ENCODE measurements at regions not wholly inside any gene's neighbourhood (a gene's known extent, or its start where the extent isn't known, plus 50 kb on each side); places are given as distances from the start of the nearest gene placed in this dataset.

DNA sequence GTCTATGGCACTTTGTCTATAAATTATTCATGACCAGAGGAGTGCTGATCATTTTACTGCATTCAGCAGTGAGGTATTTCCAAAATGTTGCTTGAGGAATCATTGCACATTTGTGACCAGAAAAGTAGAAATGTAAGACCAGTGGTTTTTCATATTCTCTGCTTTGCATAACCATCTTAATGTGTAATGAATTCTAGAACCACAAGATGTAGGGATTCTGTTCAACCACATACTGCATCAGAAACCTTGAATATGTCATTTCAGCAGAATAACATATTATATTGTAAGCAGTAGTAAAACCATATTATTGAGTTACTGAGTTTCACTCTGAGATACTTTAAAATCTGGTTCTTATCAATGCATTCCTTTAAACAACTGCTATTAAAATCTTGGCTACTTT lies 1243.4 kb downstream of the MAT2B start:
- H3K4me1 ChIP-seq (ENCODE audit: insufficient read depth, poor library complexity, severe bottlenecking), result no peaks in the 10 kb centered on the region

DNA sequence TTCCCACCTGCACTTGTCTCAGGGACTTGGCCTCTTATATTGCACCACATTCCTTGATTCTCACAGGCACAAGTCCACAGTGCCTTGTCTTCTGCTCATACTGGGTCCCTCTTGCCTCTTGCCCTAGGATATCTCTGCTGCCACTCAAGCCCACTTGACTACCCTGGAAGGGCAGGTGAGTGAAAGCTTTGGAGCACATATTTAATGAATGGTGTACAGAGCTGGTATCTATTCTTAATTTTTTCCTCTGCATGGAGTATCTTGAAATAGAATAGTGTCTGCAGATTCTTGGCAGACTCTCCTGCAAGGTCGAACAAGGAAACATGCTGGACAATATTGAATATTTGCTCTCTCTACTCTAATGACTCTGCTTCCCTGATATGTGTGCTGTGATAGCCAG lies 1248.0 kb downstream of the MAT2B start:
- TF ChIP-seq, protein P1, sequence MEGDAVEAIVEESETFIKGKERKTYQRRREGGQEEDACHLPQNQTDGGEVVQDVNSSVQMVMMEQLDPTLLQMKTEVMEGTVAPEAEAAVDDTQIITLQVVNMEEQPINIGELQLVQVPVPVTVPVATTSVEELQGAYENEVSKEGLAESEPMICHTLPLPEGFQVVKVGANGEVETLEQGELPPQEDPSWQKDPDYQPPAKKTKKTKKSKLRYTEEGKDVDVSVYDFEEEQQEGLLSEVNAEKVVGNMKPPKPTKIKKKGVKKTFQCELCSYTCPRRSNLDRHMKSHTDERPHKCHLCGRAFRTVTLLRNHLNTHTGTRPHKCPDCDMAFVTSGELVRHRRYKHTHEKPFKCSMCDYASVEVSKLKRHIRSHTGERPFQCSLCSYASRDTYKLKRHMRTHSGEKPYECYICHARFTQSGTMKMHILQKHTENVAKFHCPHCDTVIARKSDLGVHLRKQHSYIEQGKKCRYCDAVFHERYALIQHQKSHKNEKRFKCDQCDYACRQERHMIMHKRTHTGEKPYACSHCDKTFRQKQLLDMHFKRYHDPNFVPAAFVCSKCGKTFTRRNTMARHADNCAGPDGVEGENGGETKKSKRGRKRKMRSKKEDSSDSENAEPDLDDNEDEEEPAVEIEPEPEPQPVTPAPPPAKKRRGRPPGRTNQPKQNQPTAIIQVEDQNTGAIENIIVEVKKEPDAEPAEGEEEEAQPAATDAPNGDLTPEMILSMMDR (IDR thresholded peaks at IDR 0.05; ENCODE audit: poor library complexity, severe bottlenecking), result no peak
- no peak for ATAC-seq (ENCODE audit: low read depth)

More for the DNA sequence above, 1243.4 kb downstream of the MAT2B start:
- ATAC-seq (ENCODE audit: low read depth) (no peak), DNase-seq (ENCODE audit: low spot score) (no peak)
- TF ChIP-seq, protein P1 (IDR thresholded peaks at IDR 0.05; ENCODE audit: poor library complexity, severe bottlenecking), result no peak
- no peak overlapping the region for H3K27ac ChIP-seq (ENCODE audit: poor library complexity, severe bottlenecking)
- no peaks in the 10 kb centered on the region for H3K36me3 ChIP-seq (ENCODE audit: low read depth)
- no peaks in the 10 kb centered on the region for H3K27me3 ChIP-seq (ENCODE audit: insufficient read depth, poor library complexity, severe bottlenecking)
- no peaks in the 10 kb centered on the region for H3K9me3 ChIP-seq (ENCODE audit: severe bottlenecking)
- no peak overlapping the region for H3K4me3 ChIP-seq (ENCODE audit: severe bottlenecking)

DNA sequence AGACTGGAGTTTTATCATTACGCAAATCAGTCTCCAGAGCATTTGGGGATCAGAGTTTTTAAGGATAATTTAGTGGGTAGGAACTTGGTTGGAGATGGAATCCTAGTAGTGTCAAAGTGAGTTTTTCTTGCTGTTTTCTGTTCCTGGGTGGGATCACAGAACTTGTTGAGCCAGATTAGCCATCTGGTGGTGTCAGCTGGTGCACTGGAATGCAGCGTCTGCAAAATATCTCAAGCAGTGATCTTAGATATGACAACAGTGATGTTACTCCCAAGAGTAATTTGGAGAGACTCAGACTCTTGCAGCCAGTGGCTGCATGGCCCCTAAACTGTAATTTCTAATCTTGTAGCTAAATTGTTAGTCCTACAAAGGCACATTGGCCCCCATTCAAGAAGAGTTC lies 1257.8 kb downstream of the MAT2B start:
- H3K4me1 ChIP-seq (ENCODE audit: insufficient read depth, poor library complexity, severe bottlenecking), result no peaks in the 10 kb centered on the region
- TF ChIP-seq, protein P1 (IDR thresholded peaks at IDR 0.05; ENCODE audit: poor library complexity, severe bottlenecking), result no peak
- no peak for ATAC-seq (ENCODE audit: low read depth)
- no peak for DNase-seq (ENCODE audit: low spot score)
- H3K9me3 ChIP-seq (ENCODE audit: severe bottlenecking), result no peaks in the 10 kb centered on the region
- no peak overlapping the region for H3K4me3 ChIP-seq (ENCODE audit: severe bottlenecking)
- H3K27me3 ChIP-seq (ENCODE audit: insufficient read depth, poor library complexity, severe bottlenecking), result no peaks in the 10 kb centered on the region
- no peak overlapping the region for H3K27ac ChIP-seq (ENCODE audit: poor library complexity, severe bottlenecking)
- no peaks in the 10 kb centered on the region for H3K36me3 ChIP-seq (ENCODE audit: low read depth)

More for the DNA sequence above, 1248.0 kb downstream of the MAT2B start:
- DNase-seq (ENCODE audit: low spot score), result no peak
- Histone ChIP-seq H3K4me1 (ENCODE audit: insufficient read depth, poor library complexity, severe bottlenecking) (no peaks in the 10 kb centered on the region), H3K27ac (ENCODE audit: poor library complexity, severe bottlenecking) (no peak overlapping the region), H3K36me3 (ENCODE audit: low read depth) (no peaks in the 10 kb centered on the region), H3K9me3 (ENCODE audit: severe bottlenecking) (peaks cover 4% of the 10 kb centered on the region), H3K4me3 (ENCODE audit: severe bottlenecking) (no peak overlapping the region), H3K27me3 (ENCODE audit: insufficient read depth, poor library complexity, severe bottlenecking) (peaks cover 4% of the 10 kb centered on the region)

DNA sequence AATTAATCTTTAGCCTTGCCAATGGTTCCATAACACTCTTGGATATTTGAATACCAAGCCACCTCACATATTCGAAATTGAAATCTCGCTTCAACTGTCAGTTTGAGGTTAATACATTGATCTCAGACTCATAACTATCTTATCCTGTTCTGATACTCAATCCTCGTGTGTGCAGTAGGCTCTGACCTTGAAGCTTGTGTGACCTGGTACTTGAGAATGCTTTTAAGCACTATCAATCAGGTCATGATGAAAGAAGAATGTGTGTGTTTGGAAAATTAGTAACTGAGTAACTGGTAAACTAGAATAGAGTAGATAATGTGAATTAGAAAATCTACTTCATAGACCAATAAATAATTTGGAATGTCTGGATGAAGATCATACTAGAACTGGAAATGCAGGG lies 1266.7 kb downstream of the MAT2B start:
- TF ChIP-seq, protein P1 (IDR thresholded peaks at IDR 0.05; ENCODE audit: poor library complexity, severe bottlenecking), result no peak
- ATAC-seq (ENCODE audit: low read depth), result no peak

DNA sequence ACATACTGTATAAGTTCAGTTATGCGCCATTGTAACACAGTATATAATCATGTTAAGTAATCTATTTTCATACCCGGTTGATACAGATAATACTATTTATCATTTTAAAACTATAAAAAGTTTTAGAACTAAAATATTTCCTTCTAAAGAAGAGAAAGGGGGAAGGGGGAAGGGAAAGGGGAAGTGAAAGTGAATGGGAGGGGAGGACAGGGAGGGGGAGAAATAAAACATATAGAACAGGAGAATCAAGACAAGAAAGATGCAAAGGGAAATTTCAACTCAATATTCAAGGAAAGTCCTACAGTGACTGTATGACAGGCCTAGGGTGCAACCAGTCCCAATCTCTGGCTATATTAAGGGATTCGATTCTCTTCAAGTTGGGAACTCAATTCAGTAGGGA lies 1278.8 kb downstream of the MAT2B start:
- H3K27ac ChIP-seq (ENCODE audit: poor library complexity, severe bottlenecking), result no peak overlapping the region
- H3K9me3 ChIP-seq (ENCODE audit: severe bottlenecking), result no peaks in the 10 kb centered on the region
- TF ChIP-seq, protein P1 (IDR thresholded peaks at IDR 0.05; ENCODE audit: poor library complexity, severe bottlenecking), result no peak
- H3K36me3 ChIP-seq (ENCODE audit: low read depth), result no peaks in the 10 kb centered on the region
- H3K4me1 ChIP-seq (ENCODE audit: insufficient read depth, poor library complexity, severe bottlenecking), result no peaks in the 10 kb centered on the region
- H3K27me3 ChIP-seq (ENCODE audit: insufficient read depth, poor library complexity, severe bottlenecking), result no peaks in the 10 kb centered on the region
- no peak overlapping the region for H3K4me3 ChIP-seq (ENCODE audit: severe bottlenecking)
- no peak for ATAC-seq (ENCODE audit: low read depth)
- DNase-seq (ENCODE audit: low spot score), result no peak

More for the DNA sequence above, 1266.7 kb downstream of the MAT2B start:
- Histone ChIP-seq H3K27me3 (ENCODE audit: insufficient read depth, poor library complexity, severe bottlenecking) (peaks cover 9% of the 10 kb centered on the region), H3K4me1 (ENCODE audit: insufficient read depth, poor library complexity, severe bottlenecking) (no peaks in the 10 kb centered on the region), H3K36me3 (ENCODE audit: low read depth) (no peaks in the 10 kb centered on the region), H3K9me3 (ENCODE audit: severe bottlenecking) (peaks cover 5% of the 10 kb centered on the region), H3K27ac (ENCODE audit: poor library complexity, severe bottlenecking) (no peak overlapping the region), H3K4me3 (ENCODE audit: severe bottlenecking) (no peak overlapping the region)
- no peak for DNase-seq (ENCODE audit: low spot score)
